Endothelial cell of umbilical vein (primary cell): ENCODE measurements at regions not wholly inside any gene's neighbourhood (a gene's known extent, or its start where the extent isn't known, plus 50 kb on each side); places are given as distances from the start of the nearest gene placed in this dataset.

Experiments used
- JUN ChIP-seq: IDR thresholded peaks from 2 replicates; pipeline ENCODE4 v1.6.1; 2011; ENCODE audit warnings: borderline replicate concordance, low read depth; ENCODE audit not compliant: insufficient read length, insufficient read depth
- MYC ChIP-seq: IDR thresholded peaks from one replicate; pipeline ENCODE4 v1.6.1; 2011; ENCODE audit warnings: mild to moderate bottlenecking, low read depth, low read length
- POLR2A ChIP-seq: IDR thresholded peaks from 2 replicates; pipeline ENCODE4 v1.6.1; 2012; ENCODE audit warnings: low read depth, mild to moderate bottlenecking, control low read depth, low read length
- TF ChIP-seq, protein P1 (sequence below), 2 donors: IDR thresholded peaks; 1 replicate in 1 of 2; 2 replicates in 1 of 2; pipeline ENCODE4 v1.5.1; 2011; ENCODE audit warnings: low read length in 2 of 2, mild to moderate bottlenecking in 2 of 2, moderate library complexity in 2 of 2, control low read depth in 1 of 2, inconsistent platforms in 1 of 2, low read depth in 1 of 2; ENCODE audit not compliant: insufficient read depth in 1 of 2; ENCODE audit errors: extremely low read depth in 1 of 2
- TF ChIP-seq, protein P2 (sequence below): IDR thresholded peaks from 2 replicates; pipeline ENCODE4 v1.6.1; 2011; ENCODE audit not compliant: insufficient read depth, insufficient read length

DNA sequence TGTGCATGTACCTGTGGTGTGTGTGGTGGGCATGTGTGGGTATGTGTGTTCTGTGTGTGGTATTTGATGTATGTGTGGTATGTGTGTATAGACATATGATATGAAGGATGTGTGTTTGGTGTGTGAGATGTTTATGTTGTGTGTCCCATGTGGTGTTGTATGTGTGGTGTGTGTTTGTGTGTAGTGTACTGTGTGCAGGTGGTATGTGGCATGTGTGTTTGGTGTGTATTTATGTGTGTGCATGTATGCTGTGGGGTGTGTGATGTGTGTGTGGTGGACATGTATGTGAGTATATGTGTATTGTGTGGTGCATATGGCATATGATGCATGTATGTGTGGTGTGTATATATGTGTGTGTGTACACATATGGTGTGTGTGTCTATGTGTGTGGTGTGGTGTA is 718.8 kb upstream of the SOX11 start:
- no peak for TF ChIP-seq JUN
- TF ChIP-seq, protein P1, sequence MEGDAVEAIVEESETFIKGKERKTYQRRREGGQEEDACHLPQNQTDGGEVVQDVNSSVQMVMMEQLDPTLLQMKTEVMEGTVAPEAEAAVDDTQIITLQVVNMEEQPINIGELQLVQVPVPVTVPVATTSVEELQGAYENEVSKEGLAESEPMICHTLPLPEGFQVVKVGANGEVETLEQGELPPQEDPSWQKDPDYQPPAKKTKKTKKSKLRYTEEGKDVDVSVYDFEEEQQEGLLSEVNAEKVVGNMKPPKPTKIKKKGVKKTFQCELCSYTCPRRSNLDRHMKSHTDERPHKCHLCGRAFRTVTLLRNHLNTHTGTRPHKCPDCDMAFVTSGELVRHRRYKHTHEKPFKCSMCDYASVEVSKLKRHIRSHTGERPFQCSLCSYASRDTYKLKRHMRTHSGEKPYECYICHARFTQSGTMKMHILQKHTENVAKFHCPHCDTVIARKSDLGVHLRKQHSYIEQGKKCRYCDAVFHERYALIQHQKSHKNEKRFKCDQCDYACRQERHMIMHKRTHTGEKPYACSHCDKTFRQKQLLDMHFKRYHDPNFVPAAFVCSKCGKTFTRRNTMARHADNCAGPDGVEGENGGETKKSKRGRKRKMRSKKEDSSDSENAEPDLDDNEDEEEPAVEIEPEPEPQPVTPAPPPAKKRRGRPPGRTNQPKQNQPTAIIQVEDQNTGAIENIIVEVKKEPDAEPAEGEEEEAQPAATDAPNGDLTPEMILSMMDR (IDR thresholded peaks at IDR 0.05; ENCODE audit: extremely low read depth in 1 of 2, insufficient read depth in 1 of 2, low read depth in 1 of 2, low read length in 2 of 2): no peak
- TF ChIP-seq POLR2A: no peak
- TF ChIP-seq, protein P2, sequence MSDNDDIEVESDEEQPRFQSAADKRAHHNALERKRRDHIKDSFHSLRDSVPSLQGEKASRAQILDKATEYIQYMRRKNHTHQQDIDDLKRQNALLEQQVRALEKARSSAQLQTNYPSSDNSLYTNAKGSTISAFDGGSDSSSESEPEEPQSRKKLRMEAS: no peak
- TF ChIP-seq MYC: no peak
